ENCODE measurements at regions not wholly inside any gene's neighbourhood (a gene's known extent, or its start where the extent isn't known, plus 50 kb on each side); places are given as distances from the start of the nearest gene placed in this dataset.

- H3K9me2 ChIP-seq (ENCODE audit: insufficient read depth), result no peaks in the 10 kb centered on the region
- no peaks in the 10 kb centered on the region for H3K9me3 ChIP-seq (ENCODE audit: control insufficient read depth in 1 of 2, insufficient read depth in 1 of 2, low read depth in 1 of 2, low read length in 2 of 2)
- no peaks in the 10 kb centered on the region for H3K36me3 ChIP-seq (ENCODE audit: control insufficient read depth in 1 of 2, insufficient read depth in 2 of 2, low read length in 2 of 2)
- H3K4me2 ChIP-seq (ENCODE audit: low read length), result no peak overlapping the region
- intact Hi-C loops (cut with micrococcal nuclease), result no loop called here
- no peaks in the 10 kb centered on the region for H3K79me2 ChIP-seq (ENCODE audit: insufficient read depth, low read length)
- H4K20me1 ChIP-seq (ENCODE audit: insufficient read depth), result no peaks in the 10 kb centered on the region
- no peak overlapping the region for H3K9ac ChIP-seq (ENCODE audit: low read length)
- no TSS peak for BruUV-seq (replicated peaks)
- POLR2A ChIA-PET, result no interaction called here
- no peak overlapping the region for H2AFZ ChIP-seq (ENCODE audit: low read depth, low read length, poor library complexity, severe bottlenecking)
- RAD21 ChIA-PET (ENCODE audit: low non-redundant PET in 1 of 2, low total read pairs in 2 of 2, uncharacterized antibody in 2 of 2, unreplicated experiment in 2 of 2), result no interaction called here
- no peak overlapping the region for H3K4me3 ChIP-seq (replicated peaks in 1 of 2; ENCODE audit: low read depth in 1 of 2, low read length in 2 of 2)
- TF ChIP-seq ZFX (IDR thresholded peaks at IDR 0.05) (no peak), TCF7L2 (IDR thresholded peaks at IDR 0.05; ENCODE audit: borderline replicate concordance, extremely low read depth, insufficient read depth, insufficient read length) (no peak), YY1 (IDR thresholded peaks at IDR 0.05; ENCODE audit: extremely low read depth, insufficient replicate concordance, low read depth, low read length) (no peak), CEBPB (IDR thresholded peaks at IDR 0.05; ENCODE audit: low read depth) (no peak)
- no peak overlapping the region for H3K27ac ChIP-seq (ENCODE audit: low read depth, low read length)
- ATAC-seq, result no peak
- CTCF ChIA-PET, result no interaction called here
- no peak for DNase-seq (ENCODE audit: low read depth, low spot score)
- H3K4me1 ChIP-seq (ENCODE audit: control insufficient read depth in 1 of 2, insufficient read depth in 2 of 2, low read length in 2 of 2), result no peaks in the 10 kb centered on the region
- H3K27me3 ChIP-seq (ENCODE audit: insufficient read depth, low read length), result peaks cover 77% of the 10 kb centered on the region
Observed at GRCh38 chr12:111213561-111213960, 155.3 kb downstream of the PHETA1 start.

- TF ChIP-seq ATF3 (IDR thresholded peaks at IDR 0.05) (no peak), JUND (IDR thresholded peaks at IDR 0.05) (no peak), TCF7L2 (IDR thresholded peaks at IDR 0.05; ENCODE audit: borderline replicate concordance, extremely low read depth, insufficient read depth, insufficient read length) (no peak), CBX3 (IDR thresholded peaks at IDR 0.05; ENCODE audit: low read depth) (no peak), ZNF274 (IDR thresholded peaks at IDR 0.05; ENCODE audit: low read depth, low read length) (no peak), REST (IDR thresholded peaks at IDR 0.05; ENCODE audit: low read depth) (no peak), YY1 (IDR thresholded peaks at IDR 0.05; ENCODE audit: extremely low read depth, insufficient replicate concordance, low read depth, low read length) (no peak)
- TF ChIP-seq, protein P1, sequence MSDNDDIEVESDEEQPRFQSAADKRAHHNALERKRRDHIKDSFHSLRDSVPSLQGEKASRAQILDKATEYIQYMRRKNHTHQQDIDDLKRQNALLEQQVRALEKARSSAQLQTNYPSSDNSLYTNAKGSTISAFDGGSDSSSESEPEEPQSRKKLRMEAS (IDR thresholded peaks at IDR 0.05), result no peak
- H3K9me2 ChIP-seq (ENCODE audit: insufficient read depth), result no peaks in the 10 kb centered on the region
- no peaks in the 10 kb centered on the region for H3K4me1 ChIP-seq (ENCODE audit: control insufficient read depth in 1 of 2, insufficient read depth in 2 of 2, low read length in 2 of 2)
- no peak overlapping the region for H3K27ac ChIP-seq (ENCODE audit: low read depth, low read length)
- H3K27me3 ChIP-seq (ENCODE audit: insufficient read depth, low read length), result peaks cover 80% of the 10 kb centered on the region
- H3K4me2 ChIP-seq (ENCODE audit: low read length), result no peak overlapping the region
- no peak overlapping the region for H2AFZ ChIP-seq (ENCODE audit: low read depth, low read length, poor library complexity, severe bottlenecking)
- H4K20me1 ChIP-seq (ENCODE audit: insufficient read depth), result no peaks in the 10 kb centered on the region
- no TSS peak for BruUV-seq (replicated peaks)
- no peak for DNase-seq (ENCODE audit: low read depth, low spot score)
- no peaks in the 10 kb centered on the region for H3K9me3 ChIP-seq (ENCODE audit: control insufficient read depth in 1 of 2, insufficient read depth in 1 of 2, low read depth in 1 of 2, low read length in 2 of 2)
- CTCF ChIA-PET, result no interaction called here
- POLR2A ChIA-PET, result no interaction called here
- ATAC-seq, result no peak
- RAD21 ChIA-PET (ENCODE audit: low non-redundant PET in 1 of 2, low total read pairs in 2 of 2, uncharacterized antibody in 2 of 2, unreplicated experiment in 2 of 2), result no interaction called here
- H3K4me3 ChIP-seq (replicated peaks in 1 of 2; ENCODE audit: low read depth in 1 of 2, low read length in 2 of 2), result no peak overlapping the region
- no peaks in the 10 kb centered on the region for H3K36me3 ChIP-seq (ENCODE audit: control insufficient read depth in 1 of 2, insufficient read depth in 2 of 2, low read length in 2 of 2)
- intact Hi-C loops (cut with micrococcal nuclease), result no loop called here
- no peak overlapping the region for H3K9ac ChIP-seq (ENCODE audit: low read length)
- no peaks in the 10 kb centered on the region for H3K79me2 ChIP-seq (ENCODE audit: insufficient read depth, low read length)
Observed at GRCh38 chr12:111212814-111213456, 156.0 kb downstream of the PHETA1 start.
